GM12875 (cell line): ENCODE measurements at regions not wholly inside any gene's neighbourhood (a gene's known extent, or its start where the extent isn't known, plus 50 kb on each side); places are given as distances from the start of the nearest gene placed in this dataset.

Source experiments
- H3K4me3 ChIP-seq: one replicate; pipeline ENCODE4 v1.5.1; 2011; ENCODE audit warnings: low read depth, low read length, control low read depth
- TF ChIP-seq, protein P1 (sequence below): IDR thresholded peaks from 2 replicates; pipeline ENCODE4 v1.5.1; 2011; ENCODE audit warnings: low read depth, mild to moderate bottlenecking, control low read depth, inconsistent platforms, low read length, moderate library complexity, borderline replicate concordance; ENCODE audit not compliant: insufficient read depth

DNA sequence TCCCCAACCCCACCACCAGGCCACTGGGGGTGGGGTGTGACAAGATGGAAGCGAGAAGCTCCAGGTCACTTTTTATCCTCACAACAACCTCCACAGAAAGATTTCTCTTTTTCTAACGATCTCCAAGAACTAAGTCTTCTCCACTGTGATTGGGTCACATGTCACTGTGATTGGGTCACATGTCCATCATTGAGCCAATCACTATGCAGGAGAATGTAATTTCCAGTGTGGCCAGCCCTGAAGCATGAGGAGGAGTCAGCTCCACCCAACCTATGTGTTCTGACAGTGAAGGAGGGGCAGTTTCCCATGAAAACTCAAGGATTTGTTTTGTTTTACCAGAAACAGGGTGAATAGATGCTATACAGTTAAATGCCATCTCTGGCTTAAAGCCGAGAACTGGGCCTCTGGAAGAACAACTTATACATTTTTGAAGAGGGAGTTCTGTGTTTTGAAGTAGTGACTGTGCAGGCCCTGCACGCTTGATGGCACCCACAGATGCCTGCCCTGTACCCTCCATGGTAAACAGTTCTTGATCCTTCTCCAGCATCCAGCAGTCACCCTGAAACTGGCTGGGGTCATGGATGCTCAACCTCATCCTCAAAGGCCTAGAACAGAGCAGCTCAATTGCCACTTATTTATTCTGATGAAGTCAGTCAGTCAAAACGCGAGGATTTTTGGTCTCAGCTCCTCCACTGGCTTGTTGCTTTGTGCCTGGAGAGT lies 180.4 kb upstream of the BMP4 start:
- no peak overlapping the region for H3K4me3 ChIP-seq
- TF ChIP-seq, protein P1, sequence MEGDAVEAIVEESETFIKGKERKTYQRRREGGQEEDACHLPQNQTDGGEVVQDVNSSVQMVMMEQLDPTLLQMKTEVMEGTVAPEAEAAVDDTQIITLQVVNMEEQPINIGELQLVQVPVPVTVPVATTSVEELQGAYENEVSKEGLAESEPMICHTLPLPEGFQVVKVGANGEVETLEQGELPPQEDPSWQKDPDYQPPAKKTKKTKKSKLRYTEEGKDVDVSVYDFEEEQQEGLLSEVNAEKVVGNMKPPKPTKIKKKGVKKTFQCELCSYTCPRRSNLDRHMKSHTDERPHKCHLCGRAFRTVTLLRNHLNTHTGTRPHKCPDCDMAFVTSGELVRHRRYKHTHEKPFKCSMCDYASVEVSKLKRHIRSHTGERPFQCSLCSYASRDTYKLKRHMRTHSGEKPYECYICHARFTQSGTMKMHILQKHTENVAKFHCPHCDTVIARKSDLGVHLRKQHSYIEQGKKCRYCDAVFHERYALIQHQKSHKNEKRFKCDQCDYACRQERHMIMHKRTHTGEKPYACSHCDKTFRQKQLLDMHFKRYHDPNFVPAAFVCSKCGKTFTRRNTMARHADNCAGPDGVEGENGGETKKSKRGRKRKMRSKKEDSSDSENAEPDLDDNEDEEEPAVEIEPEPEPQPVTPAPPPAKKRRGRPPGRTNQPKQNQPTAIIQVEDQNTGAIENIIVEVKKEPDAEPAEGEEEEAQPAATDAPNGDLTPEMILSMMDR, result no peak

DNA sequence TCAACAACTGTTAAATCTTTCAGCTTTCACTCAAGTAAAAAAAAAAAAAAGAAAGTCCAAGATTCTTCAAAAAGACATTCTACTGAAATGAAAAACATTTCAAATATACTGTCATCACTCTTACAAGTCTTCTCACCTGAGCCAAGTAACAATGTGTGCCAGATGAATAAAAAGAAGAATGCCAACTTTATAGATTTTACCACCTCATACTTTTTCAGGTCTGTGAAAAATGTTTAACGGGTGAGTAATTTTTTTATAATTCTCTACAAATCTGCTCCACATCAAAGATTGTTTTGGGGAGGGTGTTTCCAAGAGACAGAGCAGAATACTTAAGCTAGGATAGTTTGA lies 181.0 kb upstream of the BMP4 start:
- no peak overlapping the region for H3K4me3 ChIP-seq
- TF ChIP-seq, protein P1, result no peak

DNA sequence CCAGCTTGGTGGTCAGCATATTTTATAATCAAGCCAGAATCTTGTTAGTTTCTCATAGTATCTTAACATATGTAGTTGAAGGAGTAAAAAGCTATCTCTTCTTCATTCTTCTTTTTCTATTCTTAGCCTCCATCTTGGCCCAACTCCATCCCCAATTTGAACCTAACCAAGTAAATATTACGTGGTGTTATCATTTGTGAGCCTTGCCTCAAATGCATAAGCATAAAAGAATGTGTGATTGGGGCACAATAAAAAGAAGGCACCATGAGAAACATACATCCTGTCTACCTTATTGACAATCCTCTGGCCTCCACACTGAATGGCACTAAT lies 181.4 kb upstream of the BMP4 start:
- no peak overlapping the region for H3K4me3 ChIP-seq
- TF ChIP-seq, protein P1, result no peak

DNA sequence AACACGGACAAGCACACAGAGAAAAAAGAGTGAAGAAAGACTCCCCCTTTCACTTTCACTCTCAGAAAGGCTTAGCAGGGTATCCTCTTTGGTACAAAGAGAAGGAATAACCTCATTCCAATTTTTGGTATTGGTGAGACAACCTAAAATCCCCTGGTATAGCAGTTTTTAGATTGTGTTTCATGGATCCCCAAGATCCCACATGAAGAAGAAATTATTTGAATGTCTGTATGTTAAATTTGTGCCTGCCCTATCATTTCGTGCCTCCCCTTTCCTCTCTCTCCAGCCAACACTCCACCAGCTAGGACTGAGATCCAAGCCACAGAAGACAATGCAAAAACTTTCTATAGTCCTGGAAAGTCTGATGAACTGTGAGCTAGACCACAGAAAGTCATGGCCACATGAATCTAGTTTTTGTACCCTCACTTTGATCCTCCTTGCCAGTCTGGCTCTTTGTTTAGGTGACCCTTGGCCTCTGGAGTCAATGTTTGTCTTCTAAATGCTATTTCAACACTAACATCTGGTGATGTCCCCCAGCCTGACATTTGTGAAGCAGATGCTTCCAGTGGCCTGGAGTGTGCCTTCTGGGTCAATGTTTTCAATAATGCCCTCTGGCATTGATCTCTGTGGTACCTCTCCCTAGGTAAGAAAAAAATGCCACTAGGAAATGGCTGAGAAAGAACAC lies 181.9 kb upstream of the BMP4 start:
- no peak overlapping the region for H3K4me3 ChIP-seq
- TF ChIP-seq, protein P1, result no peak

DNA sequence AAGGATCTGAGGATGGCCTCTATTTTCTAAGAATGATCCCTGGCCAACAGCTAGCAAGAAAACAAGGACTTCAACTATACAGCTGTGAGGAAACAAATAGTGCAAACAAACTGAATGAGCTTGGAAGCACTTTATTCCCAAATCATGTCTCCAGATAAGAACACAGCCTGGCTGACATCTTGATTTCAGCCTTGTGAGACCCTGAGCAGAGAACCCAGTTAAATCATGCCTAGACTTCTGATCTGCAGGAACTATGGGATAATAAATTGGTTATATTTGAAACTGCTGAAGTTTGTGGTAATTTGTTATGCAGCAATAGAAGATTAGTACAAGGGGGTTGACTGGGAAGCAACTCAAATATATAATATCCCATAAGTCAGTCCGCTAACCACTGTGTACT lies 183.9 kb upstream of the BMP4 start:
- TF ChIP-seq, protein P1, result no peak
- no peak overlapping the region for H3K4me3 ChIP-seq

DNA sequence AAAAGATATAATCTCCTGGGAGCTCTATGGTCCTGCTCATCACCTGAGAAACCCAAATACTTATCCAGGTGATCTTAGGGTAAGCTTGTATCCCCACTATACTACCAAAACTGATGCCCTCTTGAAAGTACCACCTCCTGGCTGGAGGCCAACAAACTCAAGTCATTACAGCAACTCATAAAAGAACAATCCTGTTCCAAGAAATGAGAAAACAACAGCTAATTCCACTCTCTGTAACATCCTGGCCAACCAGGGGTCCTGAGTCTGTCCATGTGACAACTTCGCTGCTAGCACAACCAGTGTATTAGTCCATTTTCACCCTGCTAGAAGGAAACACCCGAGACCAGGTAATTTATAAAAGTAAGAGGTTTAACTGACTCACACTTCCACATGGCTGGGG lies 190.0 kb upstream of the BMP4 start:
- TF ChIP-seq, protein P1, result no peak
- H3K4me3 ChIP-seq, result no peak overlapping the region

DNA sequence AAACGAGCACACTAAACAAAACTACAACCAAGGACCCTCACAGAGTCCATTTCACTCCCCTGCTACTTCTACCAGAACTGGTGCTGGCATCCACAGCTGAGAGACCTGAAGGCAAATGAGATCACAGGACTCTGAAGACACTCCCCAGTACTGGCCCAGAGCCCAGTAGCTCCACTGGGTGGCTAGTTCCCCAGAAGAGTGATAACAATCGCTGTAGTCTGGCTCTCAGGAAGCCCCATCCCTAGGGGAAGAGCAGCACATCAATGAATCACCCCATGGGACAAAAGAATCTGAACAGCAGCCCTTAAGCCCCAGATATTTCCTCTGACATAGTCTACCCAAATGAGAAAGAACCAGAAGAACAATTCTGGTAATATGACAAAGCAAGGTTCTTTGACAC lies 190.7 kb upstream of the BMP4 start:
- no peak overlapping the region for H3K4me3 ChIP-seq

More for the DNA sequence above, 190.7 kb upstream of the BMP4 start:
- TF ChIP-seq, protein P1, result no peak
